OCI-LY3 (cell line): ENCODE measurements at regions not wholly inside any gene's neighbourhood (a gene's known extent, or its start where the extent isn't known, plus 50 kb on each side); places are given as distances from the start of the nearest gene placed in this dataset.
"Not testable (repeated sequence)": the region's sequence is repeated elsewhere in the genome, so short reads cannot be mapped to it uniquely, and the experiment has no call there.

Experiments used
- H2AFZ ChIP-seq: fragments of 200-600, 300-600 bp; shearing (Covaris generic); 2 replicates; pipeline ENCODE4 v1.6.0; 2014; ENCODE audit warnings: antibody characterized with exemption, low read depth, low read length
- H3K27ac ChIP-seq: fragments of 200-600, 300-600 bp; sonication (generic); 2 replicates; pipeline ENCODE4 v1.5.1; 2014; ENCODE audit warnings: mild to moderate bottlenecking, low read length, moderate library complexity, mixed read lengths
- H3K27me3 ChIP-seq: fragments of 200-600, 300-600 bp; sonication (generic); 2 replicates; pipeline ENCODE4 v1.6.1; 2014; ENCODE audit warnings: low read depth, low read length, mixed read lengths
- H3K36me3 ChIP-seq: fragments of 200-600, 300-600 bp; sonication (generic); replicated peaks from 2 replicates; pipeline ENCODE3; 2014; ENCODE audit warnings: low read depth, low read length, mixed read lengths
- H3K4me1 ChIP-seq: fragments of 300-600, 200-600 bp; sonication (generic); 2 replicates; pipeline ENCODE4 v1.6.1; 2014; ENCODE audit warnings: low read length, mixed read lengths
- H3K4me2 ChIP-seq: fragments of 200-600, 300-600 bp; sonication (generic); 2 replicates; pipeline ENCODE4 v1.6.1; 2014; ENCODE audit warnings: low read length, mixed read lengths
- H3K4me3 ChIP-seq: fragments of 300-600, 200-600 bp; sonication (generic); 2 replicates; pipeline ENCODE4 v1.5.1; 2014; ENCODE audit warnings: antibody characterized with exemption, mild to moderate bottlenecking, low read length, moderate library complexity
- H3K79me2 ChIP-seq: fragments of 300-600, 200-600 bp; shearing (Covaris generic); 2 replicates; pipeline ENCODE4 v1.6.1; 2014; ENCODE audit warnings: mild to moderate bottlenecking, low read length, mixed read lengths
- H3K9ac ChIP-seq: fragments of 300-600, 200-600 bp; shearing (Covaris generic); 2 replicates; pipeline ENCODE4 v1.6.0; 2014; ENCODE audit warnings: mild to moderate bottlenecking, low read length, moderate library complexity
- H3K9me3 ChIP-seq: fragments of 200-600, 300-600 bp; shearing (Covaris generic); 2 replicates; pipeline ENCODE4 v1.6.1; 2014; ENCODE audit warnings: low read length, mixed read lengths; ENCODE audit not compliant: insufficient read depth
- H4K20me1 ChIP-seq: fragments of 200-600, 300-600 bp; sonication (generic); 2 replicates; pipeline ENCODE4 v1.6.1; 2016; ENCODE audit warnings: low read length, mixed read lengths; ENCODE audit not compliant: insufficient read depth
- CTCF ChIP-seq: fragments of 200-600, 300-600 bp; sonication (generic); IDR thresholded peaks from 2 replicates; pipeline ENCODE4 v1.5.1; 2014; ENCODE audit warnings: antibody characterized with exemption, low read length, low read depth
- EZH2phosphoT487 ChIP-seq: fragments of 200-600 bp; shearing (Covaris generic); IDR thresholded peaks from 2 replicates; pipeline ENCODE4 v1.6.1; 2018; ENCODE audit warnings: antibody characterized with exemption, mixed run types, low read depth

- Histone ChIP-seq H4K20me1 (no peaks in the 10 kb centered on the region), H3K79me2 (no peaks in the 10 kb centered on the region), H3K27ac (no peak overlapping the region), H3K27me3 (no peaks in the 10 kb centered on the region), H3K9ac (no peak overlapping the region), H3K4me2 (no peak overlapping the region), H3K4me1 (no peaks in the 10 kb centered on the region), H3K9me3 (no peaks in the 10 kb centered on the region; the same call in 1 of the 2 replicates), H3K36me3 (no peaks in the 10 kb centered on the region), H2AFZ (no peak overlapping the region), H3K4me3 (no peak overlapping the region)
- no peak for TF ChIP-seq EZH2phosphoT487
- TF ChIP-seq CTCF, result no peak
Observed at GRCh38 chr3:187507266-187507665, 139.1 kb downstream of the RTP4 start.

- Histone ChIP-seq H3K4me3 (no peak overlapping the region), H3K36me3 (no peaks in the 10 kb centered on the region), H3K27me3 (no peaks in the 10 kb centered on the region), H3K4me1 (no peaks in the 10 kb centered on the region), H3K79me2 (no peaks in the 10 kb centered on the region), H3K4me2 (no peak overlapping the region), H4K20me1 (no peaks in the 10 kb centered on the region), H2AFZ (no peak overlapping the region), H3K9ac (no peak overlapping the region), H3K9me3 (no peaks in the 10 kb centered on the region), H3K27ac (no peak overlapping the region)
- TF ChIP-seq EZH2phosphoT487, result no peak
Observed at GRCh38 chr3:187504435-187504834, 136.2 kb downstream of the RTP4 start.

- TF ChIP-seq EZH2phosphoT487 (no peak), CTCF (no peak)
- H3K27me3 ChIP-seq, result peaks cover 22% of the 10 kb centered on the region
- H2AFZ ChIP-seq, result no peak overlapping the region
- H3K4me2 ChIP-seq, result no peak overlapping the region
- no peaks in the 10 kb centered on the region for H3K79me2 ChIP-seq
- no peaks in the 10 kb centered on the region for H3K9me3 ChIP-seq
- no peaks in the 10 kb centered on the region for H3K36me3 ChIP-seq
- H3K9ac ChIP-seq, result no peak overlapping the region
- no peaks in the 10 kb centered on the region for H4K20me1 ChIP-seq
- no peaks in the 10 kb centered on the region for H3K4me1 ChIP-seq
- H3K27ac ChIP-seq, result no peak overlapping the region
- no peak overlapping the region for H3K4me3 ChIP-seq
Observed at GRCh38 chr3:187498211-187498724, 130.1 kb downstream of the RTP4 start.

DNA sequence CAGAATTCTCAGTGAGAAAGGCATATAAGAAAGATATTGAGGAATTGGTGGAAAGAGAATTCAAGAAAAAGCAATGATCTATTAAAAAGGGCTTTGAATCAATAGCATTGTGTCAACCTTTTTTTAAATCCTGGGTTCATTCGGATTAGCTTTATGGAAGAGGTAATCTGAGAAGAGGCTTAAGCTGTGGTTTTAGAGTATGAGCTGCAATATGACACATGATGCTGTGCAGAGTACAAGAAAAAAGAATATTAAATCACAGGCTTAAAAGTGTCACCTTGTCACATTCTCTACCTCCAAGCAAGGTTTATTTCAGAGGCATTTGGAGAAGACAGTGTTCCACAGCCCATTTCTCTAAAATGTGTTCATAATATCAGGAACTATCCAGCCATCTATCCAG is 128.9 kb downstream of the RTP4 start:
- H3K27ac ChIP-seq, result no peak overlapping the region
- no peaks in the 10 kb centered on the region for H4K20me1 ChIP-seq
- no peak overlapping the region for H3K4me2 ChIP-seq
- H3K4me1 ChIP-seq, result no peaks in the 10 kb centered on the region
- H3K79me2 ChIP-seq, result no peaks in the 10 kb centered on the region
- H3K9ac ChIP-seq, result no peak overlapping the region
- no peak overlapping the region for H3K4me3 ChIP-seq
- H2AFZ ChIP-seq, result no peak overlapping the region
- H3K36me3 ChIP-seq, result no peaks in the 10 kb centered on the region
- H3K9me3 ChIP-seq, result no peaks in the 10 kb centered on the region
- peaks cover 22% of the 10 kb centered on the region for H3K27me3 ChIP-seq
- TF ChIP-seq CTCF, result no peak
- TF ChIP-seq EZH2phosphoT487, result no peak

GRCh38 chr3:187494056-187494455 is 125.9 kb downstream of the RTP4 start:
- H3K9me3 ChIP-seq, H3K4me3 ChIP-seq, H4K20me1 ChIP-seq, H3K79me2 ChIP-seq, H3K4me1 ChIP-seq, H3K9ac ChIP-seq, H3K36me3 ChIP-seq, H3K27ac ChIP-seq, H2AFZ ChIP-seq, H3K4me2 ChIP-seq: not testable (repeated sequence)
- peaks cover 22% of the 10 kb centered on the region for H3K27me3 ChIP-seq
